SK-N-SH (cell line): ENCODE measurements at regions not wholly inside any gene's neighbourhood (a gene's known extent, or its start where the extent isn't known, plus 50 kb on each side); places are given as distances from the start of the nearest gene placed in this dataset.

ENCODE experiments used
- CTCF ChIA-PET: fragments of 300-600, 350-600 bp; formaldehyde crosslinking; extraction: SDS; loops from one replicate; lab custom pipeline; 2021; lab: Yijun Ruan, JAX
- POLR2A ChIA-PET: fragments of 350-600 bp; sonication (Branson Sonifier 250); formaldehyde crosslinking; extraction: SDS; loops from one replicate; lab custom pipeline; 2020; ENCODE audit warnings: antibody characterized with exemption, inconsistent platforms; lab: Yijun Ruan, JAX
- DNase-seq: peaks from one replicate; pipeline ENCODE4 v3.0.0; 2012
- H2AFZ ChIP-seq: fragments of 200-600 bp; sonication (generic); 2 replicates; pipeline ENCODE4 v1.8.1; 2016; ENCODE audit warnings: antibody characterized with exemption, mild to moderate bottlenecking, low read depth
- H3F3A ChIP-seq: fragments of 200-600 bp; sonication (generic); replicated peaks from 2 replicates; pipeline ENCODE3; 2016; ENCODE audit warnings: antibody characterized with exemption, mild to moderate bottlenecking; ENCODE audit not compliant: insufficient read depth
- H3K27ac ChIP-seq, 2 experiments: fragments of 200-500 bp in 1 of 2; fragments of 200-600 bp in 1 of 2; sonication (Bioruptor generic) in 1 of 2; sonication (generic), shearing (Covaris generic) in 1 of 2; 2 replicates each; pipeline versions ENCODE4 v1.5.1 to v1.6.1; 2014 to 2016; ENCODE audit warnings: low read depth in 2 of 2, inconsistent platforms in 1 of 2, low read length in 1 of 2, mild to moderate bottlenecking in 1 of 2, mixed read lengths in 1 of 2
- H3K27me3 ChIP-seq: fragments of 200-600 bp; sonication (generic), shearing (Covaris generic); 2 replicates; pipeline ENCODE4 v1.6.1; 2016; ENCODE audit warnings: mixed run types; ENCODE audit not compliant: insufficient read depth
- H3K36me3 ChIP-seq, 2 experiments: fragments of 200-500 bp in 1 of 2; fragments of 200-600 bp in 1 of 2; sonication (Bioruptor generic) in 1 of 2; sonication (generic) in 1 of 2; replicated peaks in 1 of 2; 2 replicates each; pipeline versions ENCODE3 to v1.5.1; 2014 to 2016; ENCODE audit warnings: low read length in 1 of 2, mild to moderate bottlenecking in 1 of 2; ENCODE audit not compliant: insufficient read depth in 2 of 2, control insufficient read depth in 1 of 2
- H3K4me1 ChIP-seq, 2 experiments: fragments of 200-500 bp in 1 of 2; fragments of 200-600 bp in 1 of 2; sonication (Bioruptor generic) in 1 of 2; sonication (generic), shearing (Covaris generic) in 1 of 2; 2 replicates each; pipeline versions ENCODE4 v1.5.1 to v1.6.1; 2014 to 2016; ENCODE audit warnings: low read depth in 1 of 2, low read length in 1 of 2, mixed run types in 1 of 2; ENCODE audit not compliant: insufficient read depth in 2 of 2, control insufficient read depth in 1 of 2
- H3K4me2 ChIP-seq: fragments of 200-600 bp; sonication (generic), shearing (Covaris generic); 2 replicates; pipeline ENCODE4 v1.6.1; 2017; ENCODE audit warnings: mixed run types
- H3K4me3 ChIP-seq, 2 experiments: fragments of 200-500 bp in 1 of 2; fragments of 200-600 bp in 1 of 2; sonication (Bioruptor generic) in 1 of 2; sonication (generic), shearing (Covaris generic) in 1 of 2; 2 replicates each; pipeline versions ENCODE4 v1.5.1 to v1.8.1; 2014 to 2016; ENCODE audit warnings: low read depth in 2 of 2, inconsistent platforms in 1 of 2, low read length in 1 of 2, mild to moderate bottlenecking in 1 of 2, mixed read lengths in 1 of 2, moderate library complexity in 1 of 2
- H3K79me2 ChIP-seq: fragments of 200-600 bp; sonication (generic); 2 replicates; pipeline ENCODE4 v1.8.1; 2017; ENCODE audit warnings: mild to moderate bottlenecking; ENCODE audit not compliant: insufficient read depth
- H3K9ac ChIP-seq: fragments of 200-600 bp; sonication (generic); 2 replicates; pipeline ENCODE4 v1.6.1; 2017; ENCODE audit warnings: mixed run types
- H3K9me2 ChIP-seq: fragments of 200-600 bp; sonication (generic); 2 replicates; pipeline ENCODE4 v1.6.1; 2017; ENCODE audit warnings: mixed run types
- H3K9me3 ChIP-seq: fragments of 200-600 bp; sonication (generic); 2 replicates; pipeline ENCODE4 v1.6.1; 2017; ENCODE audit warnings: mixed run types, mild to moderate bottlenecking, moderate library complexity
- H4K20me1 ChIP-seq: fragments of 200-600 bp; sonication (generic); 2 replicates; pipeline ENCODE4 v1.6.1; 2017; ENCODE audit warnings: mild to moderate bottlenecking, mixed run types; ENCODE audit not compliant: insufficient read depth
- CHD2 ChIP-seq: fragments of 150-350 bp; IDR thresholded peaks from 2 replicates; pipeline ENCODE4 v1.6.1; 2018; ENCODE audit warnings: low read length; ENCODE audit not compliant: partially characterized antibody
- ELF1 ChIP-seq: IDR thresholded peaks from 2 replicates; pipeline ENCODE4 v1.4.0; 2012
- EP300 ChIP-seq, 2 experiments: IDR thresholded peaks; 2 replicates each; pipeline versions ENCODE4 v1.4.0 to v1.6.1; 2012; ENCODE audit warnings: borderline replicate concordance in 1 of 2, low read depth in 1 of 2, low read length in 1 of 2
- FOSL2 ChIP-seq: IDR thresholded peaks from 2 replicates; pipeline ENCODE4 v1.4.0; 2012; ENCODE audit warnings: low read depth, mild to moderate bottlenecking, moderate library complexity, borderline replicate concordance
- GABPA ChIP-seq: IDR thresholded peaks from 2 replicates; pipeline ENCODE4 v1.4.0; 2012; ENCODE audit warnings: low read depth, mild to moderate bottlenecking
- GATA2 ChIP-seq: sonication (generic); formaldehyde crosslinking; IDR thresholded peaks from 2 replicates; pipeline ENCODE4 v1.5.0; 2020; ENCODE audit warnings: mild to moderate bottlenecking, missing genetic modification reagents
- JUND ChIP-seq: IDR thresholded peaks from 2 replicates; pipeline ENCODE4 v1.4.0; 2012
- MEF2A ChIP-seq: IDR thresholded peaks from 2 replicates; pipeline ENCODE4 v1.4.0; 2012; ENCODE audit warnings: low read depth, borderline replicate concordance
- MXI1 ChIP-seq: IDR thresholded peaks from 2 replicates; pipeline ENCODE4 v1.6.1; 2012; ENCODE audit warnings: mild to moderate bottlenecking, low read depth, low read length, improper control_type of control experiment
- RAD21 ChIP-seq: IDR thresholded peaks from 2 replicates; pipeline ENCODE4 v1.6.1; 2012; ENCODE audit warnings: mild to moderate bottlenecking, low read length
- RCOR1 ChIP-seq: fragments of 150-350 bp; IDR thresholded peaks from 2 replicates; pipeline ENCODE4 v1.6.1; 2017; ENCODE audit warnings: antibody characterized with exemption, low read length
- RFX5 ChIP-seq: IDR thresholded peaks from 2 replicates; pipeline ENCODE4 v1.6.1; 2012; ENCODE audit warnings: mild to moderate bottlenecking, improper control_type of control experiment, low read length
- RXRA ChIP-seq: IDR thresholded peaks from 2 replicates; pipeline ENCODE4 v1.4.0; 2012; ENCODE audit warnings: low read depth, mild to moderate bottlenecking, borderline replicate concordance
- SIN3A ChIP-seq: IDR thresholded peaks from 2 replicates; pipeline ENCODE4 v1.6.1; 2012; ENCODE audit warnings: low read depth, mild to moderate bottlenecking, low read length, moderate library complexity, borderline replicate concordance
- SMC3 ChIP-seq: IDR thresholded peaks from 2 replicates; pipeline ENCODE4 v1.6.1; 2012; ENCODE audit warnings: low read depth, low read length, improper control_type of control experiment
- TAF1 ChIP-seq: IDR thresholded peaks from 2 replicates; pipeline ENCODE4 v1.6.1; 2012; ENCODE audit warnings: low read depth, mild to moderate bottlenecking, low read length, moderate library complexity, borderline replicate concordance
- TEAD4 ChIP-seq: IDR thresholded peaks from 2 replicates; pipeline ENCODE4 v1.4.0; 2012; ENCODE audit warnings: mild to moderate bottlenecking, borderline replicate concordance; ENCODE audit not compliant: insufficient read depth
- YY1 ChIP-seq: IDR thresholded peaks from 2 replicates; pipeline ENCODE4 v1.4.0; 2012; ENCODE audit warnings: low read depth, mild to moderate bottlenecking
- WGBS: methylation state at CpG from one replicate; pipeline ENCODE4 v1.1.6; 2017; ENCODE audit warnings: low lambda C conversion rate; 5-methylcytosine and 5-hydroxymethylcytosine counted together
- TF ChIP-seq, protein P1 (sequence below): IDR thresholded peaks from 2 replicates; pipeline ENCODE4; 2012
- TF ChIP-seq, protein P2 (sequence below): IDR thresholded peaks from 2 replicates; pipeline ENCODE4 v1.4.0; 2012; ENCODE audit warnings: low read depth
- TF ChIP-seq, protein P3 (sequence below): IDR thresholded peaks from 2 replicates; pipeline ENCODE4 v1.6.1; 2012; ENCODE audit warnings: mild to moderate bottlenecking, low read depth, low read length, moderate library complexity
- TF ChIP-seq, protein P4 (sequence below): fragments of 200-600 bp; sonication (generic); IDR thresholded peaks from 2 replicates; pipeline ENCODE4 v1.6.1; 2017; ENCODE audit warnings: antibody characterized with exemption, mild to moderate bottlenecking, moderate library complexity

DNA sequence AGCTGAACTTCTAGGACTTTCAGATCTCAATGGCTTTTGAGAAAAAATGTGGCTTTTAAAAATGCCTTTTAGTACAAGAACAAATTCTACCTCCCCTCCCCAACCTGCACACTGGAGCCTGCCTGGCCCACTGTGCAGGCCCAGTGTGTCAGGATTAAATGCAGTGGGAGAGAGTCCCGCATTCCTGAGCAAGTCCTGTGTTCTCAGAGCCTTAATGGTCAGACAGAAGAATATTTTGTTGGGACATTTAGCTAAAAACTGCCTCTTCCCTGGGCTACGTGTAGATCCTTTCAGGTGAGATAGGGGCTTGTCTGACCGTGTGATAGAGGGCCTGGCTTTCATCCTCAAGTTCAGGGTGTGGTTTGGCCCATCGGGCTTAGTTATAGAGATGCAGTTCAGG is 63.1 kb upstream of the ESRRB start (continued):
- TF ChIP-seq ELF1 (no peak), MEF2A (no peak), CHD2 (no peak), SIN3A (no peak)
- TF ChIP-seq, protein P1, sequence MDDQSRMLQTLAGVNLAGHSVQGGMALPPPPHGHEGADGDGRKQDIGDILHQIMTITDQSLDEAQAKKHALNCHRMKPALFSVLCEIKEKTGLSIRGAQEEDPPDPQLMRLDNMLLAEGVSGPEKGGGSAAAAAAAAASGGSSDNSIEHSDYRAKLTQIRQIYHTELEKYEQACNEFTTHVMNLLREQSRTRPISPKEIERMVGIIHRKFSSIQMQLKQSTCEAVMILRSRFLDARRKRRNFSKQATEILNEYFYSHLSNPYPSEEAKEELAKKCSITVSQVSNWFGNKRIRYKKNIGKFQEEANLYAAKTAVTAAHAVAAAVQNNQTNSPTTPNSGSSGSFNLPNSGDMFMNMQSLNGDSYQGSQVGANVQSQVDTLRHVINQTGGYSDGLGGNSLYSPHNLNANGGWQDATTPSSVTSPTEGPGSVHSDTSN = no peak

DNA sequence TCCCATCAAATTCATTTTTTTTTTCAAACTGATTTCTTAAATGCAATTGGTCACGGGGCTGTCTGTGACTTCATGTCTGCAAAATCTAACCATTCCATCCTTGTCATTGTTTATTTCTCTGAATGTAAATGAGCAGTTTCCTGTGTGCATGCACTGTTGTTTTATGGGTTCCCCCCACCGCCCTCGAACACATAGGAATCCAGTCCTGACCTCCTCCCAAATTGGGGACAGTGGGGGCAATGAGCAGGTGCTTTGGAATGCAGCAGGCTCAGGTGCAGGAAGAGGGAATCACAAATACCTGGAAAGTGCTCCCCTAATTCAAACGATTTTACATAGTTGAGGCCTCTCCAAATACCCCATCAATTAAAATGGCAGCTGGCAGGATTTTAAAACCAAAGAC is 62.6 kb upstream of the ESRRB start:
- Histone ChIP-seq H3K4me1 (peaks cover 0 to 6% of the 10 kb centered on the region in 2 experiments; a peak in 3 of 4 replicates), H3K4me2 (no peak overlapping the region), H3K36me3 (no peaks in the 10 kb centered on the region), H3K9me2 (no peaks in the 10 kb centered on the region), H3K27ac (no peak overlapping the region), H4K20me1 (no peaks in the 10 kb centered on the region), H3K4me3 (no peak overlapping the region), H3K9ac (no peak overlapping the region), H3F3A (no peaks in the 10 kb centered on the region), H3K27me3 (no peaks in the 10 kb centered on the region; the same call in 1 of the 2 replicates), H3K9me3 (no peaks in the 10 kb centered on the region), H3K79me2 (no peaks in the 10 kb centered on the region), H2AFZ (no peak overlapping the region)
- no peak for DNase-seq
- no peak for TF ChIP-seq ELF1
- no peak for TF ChIP-seq GATA2
- TF ChIP-seq, protein P2, sequence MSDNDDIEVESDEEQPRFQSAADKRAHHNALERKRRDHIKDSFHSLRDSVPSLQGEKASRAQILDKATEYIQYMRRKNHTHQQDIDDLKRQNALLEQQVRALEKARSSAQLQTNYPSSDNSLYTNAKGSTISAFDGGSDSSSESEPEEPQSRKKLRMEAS = no peak
- TF ChIP-seq SMC3 = no peak
- TF ChIP-seq, protein P3, sequence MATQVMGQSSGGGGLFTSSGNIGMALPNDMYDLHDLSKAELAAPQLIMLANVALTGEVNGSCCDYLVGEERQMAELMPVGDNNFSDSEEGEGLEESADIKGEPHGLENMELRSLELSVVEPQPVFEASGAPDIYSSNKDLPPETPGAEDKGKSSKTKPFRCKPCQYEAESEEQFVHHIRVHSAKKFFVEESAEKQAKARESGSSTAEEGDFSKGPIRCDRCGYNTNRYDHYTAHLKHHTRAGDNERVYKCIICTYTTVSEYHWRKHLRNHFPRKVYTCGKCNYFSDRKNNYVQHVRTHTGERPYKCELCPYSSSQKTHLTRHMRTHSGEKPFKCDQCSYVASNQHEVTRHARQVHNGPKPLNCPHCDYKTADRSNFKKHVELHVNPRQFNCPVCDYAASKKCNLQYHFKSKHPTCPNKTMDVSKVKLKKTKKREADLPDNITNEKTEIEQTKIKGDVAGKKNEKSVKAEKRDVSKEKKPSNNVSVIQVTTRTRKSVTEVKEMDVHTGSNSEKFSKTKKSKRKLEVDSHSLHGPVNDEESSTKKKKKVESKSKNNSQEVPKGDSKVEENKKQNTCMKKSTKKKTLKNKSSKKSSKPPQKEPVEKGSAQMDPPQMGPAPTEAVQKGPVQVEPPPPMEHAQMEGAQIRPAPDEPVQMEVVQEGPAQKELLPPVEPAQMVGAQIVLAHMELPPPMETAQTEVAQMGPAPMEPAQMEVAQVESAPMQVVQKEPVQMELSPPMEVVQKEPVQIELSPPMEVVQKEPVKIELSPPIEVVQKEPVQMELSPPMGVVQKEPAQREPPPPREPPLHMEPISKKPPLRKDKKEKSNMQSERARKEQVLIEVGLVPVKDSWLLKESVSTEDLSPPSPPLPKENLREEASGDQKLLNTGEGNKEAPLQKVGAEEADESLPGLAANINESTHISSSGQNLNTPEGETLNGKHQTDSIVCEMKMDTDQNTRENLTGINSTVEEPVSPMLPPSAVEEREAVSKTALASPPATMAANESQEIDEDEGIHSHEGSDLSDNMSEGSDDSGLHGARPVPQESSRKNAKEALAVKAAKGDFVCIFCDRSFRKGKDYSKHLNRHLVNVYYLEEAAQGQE = no peak
- TF ChIP-seq MXI1 = no peak
- TF ChIP-seq YY1 = no peak
- no peak for TF ChIP-seq FOSL2
- TF ChIP-seq JUND = no peak
- no peak for TF ChIP-seq RAD21
- no peak for TF ChIP-seq RCOR1
- TF ChIP-seq EP300 (IDR thresholded peaks at IDR 0.05; ENCODE audit: borderline replicate concordance in 1 of 2, low read depth in 1 of 2, low read length in 1 of 2) = no peak
- no peak for TF ChIP-seq TAF1
- no peak for TF ChIP-seq RFX5
- TF ChIP-seq, protein P4, sequence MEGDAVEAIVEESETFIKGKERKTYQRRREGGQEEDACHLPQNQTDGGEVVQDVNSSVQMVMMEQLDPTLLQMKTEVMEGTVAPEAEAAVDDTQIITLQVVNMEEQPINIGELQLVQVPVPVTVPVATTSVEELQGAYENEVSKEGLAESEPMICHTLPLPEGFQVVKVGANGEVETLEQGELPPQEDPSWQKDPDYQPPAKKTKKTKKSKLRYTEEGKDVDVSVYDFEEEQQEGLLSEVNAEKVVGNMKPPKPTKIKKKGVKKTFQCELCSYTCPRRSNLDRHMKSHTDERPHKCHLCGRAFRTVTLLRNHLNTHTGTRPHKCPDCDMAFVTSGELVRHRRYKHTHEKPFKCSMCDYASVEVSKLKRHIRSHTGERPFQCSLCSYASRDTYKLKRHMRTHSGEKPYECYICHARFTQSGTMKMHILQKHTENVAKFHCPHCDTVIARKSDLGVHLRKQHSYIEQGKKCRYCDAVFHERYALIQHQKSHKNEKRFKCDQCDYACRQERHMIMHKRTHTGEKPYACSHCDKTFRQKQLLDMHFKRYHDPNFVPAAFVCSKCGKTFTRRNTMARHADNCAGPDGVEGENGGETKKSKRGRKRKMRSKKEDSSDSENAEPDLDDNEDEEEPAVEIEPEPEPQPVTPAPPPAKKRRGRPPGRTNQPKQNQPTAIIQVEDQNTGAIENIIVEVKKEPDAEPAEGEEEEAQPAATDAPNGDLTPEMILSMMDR = no peak
- TF ChIP-seq GABPA = no peak
- TF ChIP-seq RXRA = no peak
- TF ChIP-seq MEF2A = no peak
- no peak for TF ChIP-seq TEAD4
- ChIA-PET POLR2A (interaction anchor here (1.5 kb wide), 1 partner anchor 10 kb away, joined by 3 read pairs; no protein-coding TSS in a partner anchor), CTCF (interaction anchor here (0.9 to 1.1 kb wide), 4 partner anchors 20 to 262 kb away, joined by 3 to 4 read pairs (median 3); no protein-coding TSS in a partner anchor)
- 26% methylated on average over 4 of the region's 4 CpGs for WGBS
